GM12892 (cell line): ENCODE measurements at regions not wholly inside any gene's neighbourhood (a gene's known extent, or its start where the extent isn't known, plus 50 kb on each side); places are given as distances from the start of the nearest gene placed in this dataset.
"Not testable (repeated sequence)": the region's sequence is repeated elsewhere in the genome, so short reads cannot be mapped to it uniquely, and the experiment has no call there.

Experiments
- POLR2A ChIP-seq: IDR thresholded peaks from 2 replicates; pipeline ENCODE4 v1.6.1; 2011; ENCODE audit warnings: low read depth, low read length, control low read depth
- POLR2AphosphoS5 ChIP-seq: IDR thresholded peaks from 2 replicates; pipeline ENCODE4 v1.6.1; 2011; ENCODE audit warnings: low read depth, low read length, control low read depth
- TAF1 ChIP-seq: IDR thresholded peaks from 2 replicates; pipeline ENCODE4 v1.6.1; 2011; ENCODE audit warnings: low read depth, mild to moderate bottlenecking, control low read depth, low read length, borderline replicate concordance

- not testable (repeated sequence) for TF ChIP-seq POLR2AphosphoS5, TAF1, POLR2A
Measured at GRCh38 chr21:10414925-10415254, 106.5 kb upstream of the TPTE start.
